H1 (cell line): ENCODE measurements at regions not wholly inside any gene's neighbourhood (a gene's known extent, or its start where the extent isn't known, plus 50 kb on each side); places are given as distances from the start of the nearest gene placed in this dataset.

Experiments
- ATF3 ChIP-seq: IDR thresholded peaks from 2 replicates; pipeline ENCODE4 v1.6.1; 2011; ENCODE audit warnings: low read depth, mild to moderate bottlenecking, low read length; ENCODE audit not compliant: insufficient read depth
- BACH1 ChIP-seq: IDR thresholded peaks from 2 replicates; pipeline ENCODE4 v1.6.1; 2012; ENCODE audit warnings: low read length, improper control_type of control experiment
- CHD1 ChIP-seq: IDR thresholded peaks from 2 replicates; pipeline ENCODE4 v1.6.1; 2012; ENCODE audit warnings: low read depth, low read length, improper control_type of control experiment
- CHD2 ChIP-seq: IDR thresholded peaks from 2 replicates; pipeline ENCODE4 v1.6.1; 2012; ENCODE audit warnings: low read length, improper control_type of control experiment
- CHD7 ChIP-seq: fragments of 300-600 bp; sonication (generic); IDR thresholded peaks from 2 replicates; pipeline ENCODE4 v1.7.1; 2012; ENCODE audit warnings: low read length, moderate library complexity, mild to moderate bottlenecking, inconsistent platforms; ENCODE audit not compliant: insufficient replicate concordance
- MAX ChIP-seq: IDR thresholded peaks from 2 replicates; pipeline ENCODE4 v1.6.1; 2012; ENCODE audit warnings: inconsistent platforms
- SAP30 ChIP-seq: fragments of 300-600 bp; sonication (generic); IDR thresholded peaks from 2 replicates; pipeline ENCODE4 v1.7.1; 2012; ENCODE audit warnings: low read length, moderate library complexity, mild to moderate bottlenecking, inconsistent platforms; ENCODE audit not compliant: insufficient read depth, insufficient replicate concordance
- SP2 ChIP-seq: IDR thresholded peaks from 2 replicates; pipeline ENCODE4 v1.6.1; 2012; ENCODE audit warnings: mild to moderate bottlenecking, low read length, inconsistent platforms
- TAF7 ChIP-seq: optimal IDR thresholded peaks from 2 replicates; pipeline ENCODE3; 2011; ENCODE audit warnings: low read depth, mild to moderate bottlenecking, inconsistent platforms, low read length, moderate library complexity, borderline replicate concordance

GRCh38 chr16:86398622-86399021 lies 111.7 kb upstream of the FOXF1 start (continued):
- TF ChIP-seq CHD7, result no peak
- TF ChIP-seq SP2, result no peak
- no peak for TF ChIP-seq ATF3
- no peak for TF ChIP-seq MAX
- no peak for TF ChIP-seq CHD2
- TF ChIP-seq CHD1, result no peak
- TF ChIP-seq TAF7, result no peak
- no peak for TF ChIP-seq BACH1
- TF ChIP-seq SAP30, result no peak
